ENCODE measurements at regions not wholly inside any gene's neighbourhood (a gene's known extent, or its start where the extent isn't known, plus 50 kb on each side); places are given as distances from the start of the nearest gene placed in this dataset.

- DNase-seq: no peak
Measured at GRCh38 chr6:77979204-77979603, 326.4 kb downstream of the MEI4 start.

- no peak for DNase-seq
Measured at GRCh38 chr6:77986380-77987034, 333.7 kb downstream of the MEI4 start.

DNA sequence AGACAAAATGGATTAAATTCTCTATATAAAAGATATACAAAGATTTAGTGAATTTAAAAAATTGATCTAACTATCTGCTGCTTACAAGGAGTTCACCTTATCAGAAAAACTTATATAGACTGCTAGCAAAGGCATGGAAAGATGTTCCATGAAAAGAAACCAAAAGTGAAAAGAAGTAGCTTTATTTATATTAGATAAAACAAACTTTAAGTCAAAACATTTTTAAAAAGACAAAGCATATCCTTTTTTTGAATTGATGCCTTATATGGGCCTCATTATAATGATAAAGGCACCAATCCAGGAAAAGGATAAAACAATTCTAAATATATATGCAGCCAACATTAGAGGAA, 334.2 kb downstream of the MEI4 start:
- DNase-seq: no peak

DNA sequence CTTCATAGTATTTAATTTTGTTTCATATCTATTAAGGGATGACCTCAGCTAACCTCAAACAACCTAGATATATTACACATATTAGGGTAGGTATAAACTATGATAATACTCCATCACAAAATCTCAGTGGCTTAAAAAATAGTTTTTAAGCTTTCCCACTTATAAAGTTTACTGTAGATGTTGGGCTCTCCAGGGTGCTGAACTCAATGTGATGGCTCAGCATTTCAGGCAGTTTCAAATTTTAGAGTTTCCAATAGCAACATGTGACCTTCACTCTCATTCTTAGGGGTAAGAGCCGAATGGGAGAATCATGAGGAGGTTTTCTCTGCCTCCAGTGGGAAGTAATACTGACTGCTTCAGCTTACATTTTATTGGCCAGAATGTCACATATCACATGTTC, 357.3 kb downstream of the MEI4 start:
- DNase-seq: no peak

DNA sequence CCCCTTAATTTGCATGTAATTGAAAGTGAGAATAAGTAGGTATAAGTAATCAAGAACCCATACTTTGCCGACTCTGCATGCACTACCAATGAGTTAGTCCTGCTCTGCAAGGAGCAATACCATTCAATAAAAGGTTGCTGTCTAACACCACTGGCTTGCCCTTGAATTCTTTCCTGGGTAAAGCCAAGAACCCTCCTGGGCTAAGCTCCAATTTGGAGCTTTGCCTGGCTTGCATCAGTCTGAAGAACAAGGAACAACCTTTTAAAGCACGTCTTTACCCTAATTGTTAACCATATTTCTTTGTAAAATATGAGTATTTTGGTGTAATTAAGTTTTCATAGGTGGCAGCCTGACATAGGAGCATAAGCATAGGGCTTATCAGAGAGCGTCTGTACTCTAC, 367.7 kb downstream of the MEI4 start:
- DNase-seq: no peak

- DNase-seq: no peak
Measured at GRCh38 chr6:78025502-78025901, 372.7 kb downstream of the MEI4 start.

DNA sequence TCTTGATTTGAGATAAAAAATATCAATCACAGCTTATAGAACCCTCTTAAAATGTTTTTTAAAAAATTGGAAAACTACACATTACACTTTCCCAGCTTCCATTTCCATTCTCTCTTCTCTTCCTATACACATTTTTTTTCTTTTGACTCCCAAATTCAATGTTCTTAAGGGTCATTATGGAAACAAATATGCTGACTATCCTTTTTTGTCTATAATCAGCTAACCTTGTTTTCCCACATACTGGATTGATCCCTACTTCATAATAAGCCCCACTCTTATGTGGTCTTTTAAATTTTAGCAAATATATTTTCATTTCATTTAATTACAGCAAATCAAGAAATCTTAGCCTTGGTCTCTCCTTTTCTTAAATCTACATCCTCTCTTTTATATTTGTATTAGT, 378.4 kb downstream of the MEI4 start:
- no peak for DNase-seq

DNA sequence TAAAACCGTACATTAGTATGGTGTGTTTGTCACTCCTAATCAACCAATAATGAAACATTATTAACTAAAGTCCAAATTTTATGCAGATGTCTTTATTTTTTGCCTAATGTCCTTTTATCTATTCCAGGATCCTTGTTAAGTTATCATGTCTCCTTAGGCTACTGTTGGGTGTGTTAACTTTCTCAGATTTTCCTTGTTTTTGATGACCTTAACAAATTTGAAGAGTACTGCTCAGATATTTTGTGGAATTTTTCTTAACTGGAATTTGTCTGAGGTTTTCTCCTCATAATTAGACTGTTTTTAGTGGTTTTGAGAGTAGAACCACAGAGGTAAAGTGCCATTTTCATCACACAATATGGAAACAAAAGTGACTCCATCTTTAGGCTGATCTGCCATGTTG, 406.3 kb downstream of the MEI4 start:
- no peak for DNase-seq

GRCh38 chr6:78062993-78063392, 410.2 kb downstream of the MEI4 start:
- no peak for DNase-seq

DNA sequence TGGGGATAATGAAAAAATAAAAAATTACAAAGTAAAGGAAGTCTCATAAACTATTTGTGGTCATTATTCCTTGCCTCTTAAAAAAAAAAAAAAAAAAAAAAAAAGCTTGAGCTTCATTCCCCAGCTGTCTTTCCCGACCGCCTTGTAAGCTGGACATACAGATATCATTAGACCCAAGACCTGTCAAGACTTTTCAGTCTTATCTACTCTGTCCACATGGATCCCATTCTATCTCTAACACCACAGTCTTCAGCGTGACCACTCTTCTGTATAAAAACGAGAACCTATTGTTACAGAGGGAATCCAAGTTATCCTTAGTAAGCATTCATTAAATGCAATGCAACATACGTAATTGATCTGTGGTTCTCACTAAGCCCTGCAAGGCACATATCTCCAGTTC, 423.5 kb downstream of the MEI4 start:
- no peak for DNase-seq

DNA sequence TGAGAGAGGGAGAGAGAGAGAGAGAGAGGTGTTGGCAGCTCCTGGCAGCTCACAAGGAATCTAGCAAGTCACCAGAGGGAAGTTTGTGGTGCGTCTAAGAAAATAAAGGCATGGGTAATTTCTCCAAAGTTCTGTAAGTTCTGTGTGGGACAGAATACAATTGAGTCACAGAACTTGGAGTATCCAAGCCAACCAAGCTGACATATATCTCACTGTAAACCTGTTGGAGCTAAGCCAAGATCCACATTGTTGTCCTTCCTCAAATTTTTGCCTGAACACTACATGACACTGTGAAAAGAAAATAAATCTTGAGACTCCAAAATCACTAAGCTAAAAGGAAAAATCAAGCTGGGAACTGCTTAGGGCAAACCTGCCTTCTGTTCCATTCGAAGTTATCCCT, 436.7 kb downstream of the MEI4 start:
- DNase-seq: no peak

- no peak for DNase-seq
Measured at GRCh38 chr6:78093906-78094305, 441.1 kb downstream of the MEI4 start.

DNA sequence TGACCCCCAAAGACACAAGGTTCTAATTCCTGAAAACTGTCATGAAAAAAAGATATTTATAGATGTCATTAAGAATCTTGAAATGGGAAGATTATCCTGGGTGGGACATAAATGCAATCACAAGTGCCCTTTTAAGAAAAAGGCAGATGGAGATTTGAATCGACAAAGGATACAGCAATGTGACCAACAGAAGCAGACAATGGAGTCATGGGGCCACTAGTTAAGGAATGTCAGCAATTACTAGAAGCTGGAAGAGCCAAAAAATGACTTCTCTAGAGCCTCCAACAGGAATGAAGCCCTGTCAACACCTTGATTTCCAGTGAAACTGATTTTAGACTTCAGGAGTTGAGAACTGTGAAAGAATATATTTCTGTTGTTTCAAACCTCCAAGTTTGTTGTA, 448.5 kb downstream of the MEI4 start:
- no peak for DNase-seq

GRCh38 chr6:78110641-78111040, 457.8 kb downstream of the MEI4 start:
- DNase-seq: no peak

DNA sequence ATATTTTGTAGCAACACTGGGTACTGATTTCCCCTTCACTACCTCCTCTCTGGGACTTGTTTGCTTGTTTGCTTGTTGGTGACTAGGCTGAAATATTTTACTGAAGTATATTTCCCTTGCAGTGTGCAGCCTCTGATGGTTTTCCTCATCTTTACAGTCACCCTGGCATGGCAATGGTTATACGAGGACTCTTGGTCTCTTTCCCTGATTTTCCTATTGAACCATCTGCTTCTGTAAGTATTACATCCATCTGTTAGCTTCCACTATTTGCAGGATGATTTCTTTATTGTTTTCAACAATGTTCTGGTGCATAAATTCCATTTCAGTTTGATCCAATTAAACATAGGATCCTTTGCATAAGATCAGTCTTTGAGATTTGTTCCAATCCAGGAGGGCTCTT, 465.1 kb downstream of the MEI4 start:
- DNase-seq: no peak

- no peak for DNase-seq
Measured at GRCh38 chr6:78131521-78131920, 478.7 kb downstream of the MEI4 start.

- no peak for DNase-seq
Measured at GRCh38 chr6:78132671-78133410, 480.0 kb downstream of the MEI4 start.

- no peak for DNase-seq
Measured at GRCh38 chr6:78150425-78150824, 497.6 kb downstream of the MEI4 start.

DNA sequence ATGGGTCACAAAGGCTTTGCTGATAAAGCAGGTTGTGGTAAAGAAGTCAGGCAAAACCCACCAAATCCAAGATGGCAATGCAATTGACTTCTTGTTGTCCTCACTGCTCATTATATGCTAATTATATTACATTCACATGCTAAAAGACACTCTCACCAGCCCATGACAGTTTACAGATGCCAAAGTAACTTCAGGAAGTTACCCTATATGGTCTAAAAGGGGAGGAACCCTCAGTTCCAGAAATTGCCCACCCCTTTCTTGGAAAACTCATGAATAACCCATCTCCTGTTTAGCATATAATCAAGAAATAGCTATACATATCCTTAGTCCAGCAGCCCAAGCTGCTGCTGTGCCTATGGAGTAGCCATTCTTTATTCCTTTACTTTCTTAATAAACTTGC, 501.1 kb downstream of the MEI4 start:
- no peak for DNase-seq

- no peak for DNase-seq
Measured at GRCh38 chr6:78157606-78158005, 504.8 kb downstream of the MEI4 start.

GRCh38 chr6:78188891-78189290, 536.1 kb downstream of the MEI4 start:
- DNase-seq: no peak

DNA sequence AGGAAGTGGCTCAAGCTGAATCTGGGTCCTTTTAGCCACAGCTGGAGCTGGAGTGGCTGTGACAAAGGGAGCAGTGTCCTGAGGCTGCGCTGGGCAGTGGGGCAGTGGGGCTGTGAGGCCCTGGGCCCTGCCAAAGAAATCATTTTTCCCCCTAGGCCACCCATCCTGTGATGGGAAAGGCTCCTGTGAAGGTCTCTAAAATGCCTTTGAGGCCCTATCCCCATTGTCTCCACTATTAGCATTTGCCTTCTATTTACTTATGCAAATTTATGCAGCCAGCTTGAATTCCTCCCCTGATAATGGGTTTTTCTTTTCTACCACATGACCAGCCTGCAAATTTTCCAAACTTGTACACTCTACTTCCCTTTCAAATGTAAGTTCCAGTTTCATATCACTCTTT, 539.2 kb downstream of the MEI4 start:
- DNase-seq: no peak

GRCh38 chr6:78199044-78199443, 546.2 kb downstream of the MEI4 start:
- no peak for DNase-seq

- no peak for DNase-seq
Measured at GRCh38 chr6:78222226-78222625, 569.4 kb downstream of the MEI4 start.

GRCh38 chr6:78231002-78231401, 578.2 kb downstream of the MEI4 start:
- DNase-seq: no peak
